ENCODE measurements at regions not wholly inside any gene's neighbourhood (a gene's known extent, or its start where the extent isn't known, plus 50 kb on each side); places are given as distances from the start of the nearest gene placed in this dataset.
"Not testable (repeated sequence)": the region's sequence is repeated elsewhere in the genome, so short reads cannot be mapped to it uniquely, and the experiment has no call there.

DNA sequence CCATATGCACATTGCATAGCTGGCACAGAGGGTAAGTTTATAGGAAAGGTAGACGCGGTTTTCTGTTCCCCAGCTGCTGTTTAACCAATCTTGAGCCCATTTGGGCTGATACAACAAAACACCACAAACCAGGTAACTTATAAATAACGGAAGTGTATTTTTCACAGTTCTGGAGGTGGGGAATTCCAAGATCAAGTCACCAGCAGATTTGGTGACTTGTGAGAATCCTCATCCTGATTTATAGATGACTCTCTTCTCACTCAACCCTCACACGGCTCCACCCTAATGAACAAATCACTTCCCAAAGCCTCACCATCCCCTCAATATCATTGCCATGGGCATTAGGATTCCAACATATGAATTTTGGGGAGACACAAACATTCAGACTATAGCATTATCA lies 694.4 kb upstream of the NR2F2 start:
- DNase-seq, result no peak

DNA sequence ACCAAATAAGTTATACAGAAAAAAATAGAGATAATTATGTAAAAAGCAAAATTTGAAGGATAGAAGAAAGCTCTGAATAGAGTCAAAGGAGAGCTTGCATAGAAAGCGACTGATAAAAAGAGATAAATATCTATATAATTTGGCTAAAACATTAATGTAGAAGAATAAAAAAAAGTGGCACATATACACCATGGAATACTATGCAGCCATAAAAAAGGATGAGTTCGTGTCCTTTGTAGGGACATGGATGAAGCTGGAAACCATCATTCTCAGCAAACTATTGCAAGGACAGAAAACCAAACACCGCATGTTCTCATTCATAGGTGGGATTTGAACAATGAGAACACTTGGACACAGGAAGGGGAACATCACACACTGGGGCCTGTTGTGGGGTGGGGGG lies 693.3 kb upstream of the NR2F2 start:
- not testable (repeated sequence) for DNase-seq

DNA sequence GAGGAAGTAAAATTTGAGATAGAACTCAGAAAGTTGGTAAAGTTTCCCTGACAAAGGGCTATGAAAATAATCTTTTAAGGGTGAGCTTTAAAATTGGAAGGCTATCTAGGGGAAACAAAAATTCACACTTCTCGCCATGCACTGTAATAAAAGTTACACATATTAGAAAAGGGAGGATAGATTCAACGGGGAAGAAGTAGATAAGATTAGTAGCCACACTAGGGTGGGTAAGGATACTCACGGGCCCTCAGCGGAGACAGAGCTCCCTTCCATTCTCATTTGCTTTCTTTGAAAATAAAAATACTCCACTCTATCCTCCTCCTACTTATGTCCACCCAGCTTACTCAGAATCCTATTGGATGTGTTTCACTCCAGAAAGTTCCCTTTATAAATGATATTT lies 691.3 kb upstream of the NR2F2 start:
- DNase-seq, result no peak

- no peak for DNase-seq
Measured at GRCh38 chr15:95644100-95644875, 686.2 kb upstream of the NR2F2 start.

- no peak for DNase-seq
Measured at GRCh38 chr15:95645791-95646338, 684.6 kb upstream of the NR2F2 start.

DNA sequence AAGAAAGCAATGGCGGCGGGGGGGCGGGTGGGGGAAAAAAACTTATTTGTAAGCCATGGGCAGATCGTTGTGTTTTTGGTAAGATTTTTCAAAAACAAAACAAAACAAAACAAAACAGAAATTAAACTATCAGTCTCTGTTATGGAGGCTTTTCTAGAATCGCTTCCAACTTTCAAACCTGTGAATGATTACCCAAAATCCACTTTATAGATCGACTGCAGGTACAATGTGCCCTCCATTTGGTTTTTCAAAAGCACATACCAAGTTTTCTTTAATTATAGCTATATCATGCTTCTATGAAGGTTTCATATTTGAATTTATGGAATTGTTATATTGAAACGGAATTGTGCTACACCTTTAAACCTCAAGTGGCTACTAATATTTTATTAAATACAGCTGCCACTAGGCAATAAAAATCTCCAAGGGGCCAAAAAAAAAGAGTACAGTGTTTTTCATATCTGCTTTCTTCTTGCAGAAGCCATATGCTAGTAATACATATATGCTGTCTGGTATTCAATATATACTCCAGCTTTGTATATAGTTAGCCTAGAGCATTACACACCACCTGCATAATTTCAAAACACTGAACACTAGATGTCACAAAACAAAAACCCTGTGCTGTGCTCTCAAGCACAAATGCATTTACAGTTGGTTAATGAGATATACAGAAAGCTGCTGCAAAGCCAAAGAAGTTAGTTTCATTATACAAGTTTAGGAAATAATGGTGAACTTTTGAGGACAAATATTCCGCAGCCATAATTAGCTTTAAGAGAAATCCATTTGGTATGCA lies 683.8 kb upstream of the NR2F2 start:
- no peak for DNase-seq

DNA sequence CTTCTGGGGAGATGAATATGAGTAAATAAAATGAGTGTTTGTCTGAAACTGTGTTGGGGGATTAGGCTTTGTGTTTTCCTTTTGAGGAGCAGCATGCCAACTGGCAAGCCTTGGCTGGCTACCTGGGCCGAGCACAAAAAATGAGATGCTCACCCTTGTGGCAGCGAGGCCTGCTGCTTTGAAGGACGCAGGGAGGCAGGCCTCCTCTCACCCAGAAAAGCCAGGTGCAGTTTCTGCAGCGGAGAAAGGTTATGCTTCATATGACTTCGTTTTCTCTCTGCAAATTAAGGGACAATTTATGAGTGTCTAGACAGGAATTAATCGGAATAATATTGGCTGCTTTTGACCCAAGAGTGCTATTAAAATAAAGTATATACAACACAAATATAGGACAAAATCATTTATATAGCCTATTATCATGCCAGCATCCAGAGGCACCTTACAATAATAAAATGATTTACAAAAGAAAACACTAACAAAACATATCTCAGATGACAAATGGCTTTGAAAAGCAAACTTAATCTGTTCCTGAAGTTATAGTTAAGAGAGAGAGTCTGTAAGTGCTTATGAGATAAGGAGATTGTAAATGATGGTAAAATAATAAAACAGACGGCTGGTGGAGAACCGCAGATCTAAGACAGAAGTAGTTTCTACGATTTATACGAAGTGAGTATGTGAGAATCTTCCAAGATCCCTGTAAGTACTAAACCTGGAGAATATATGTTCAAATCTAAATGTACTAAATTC lies 682.8 kb upstream of the NR2F2 start:
- no peak for DNase-seq

- no peak for DNase-seq
Measured at GRCh38 chr15:95653361-95653805, 677.1 kb upstream of the NR2F2 start.

- DNase-seq, result no peak
Measured at GRCh38 chr15:95655089-95655607, 675.4 kb upstream of the NR2F2 start.

DNA sequence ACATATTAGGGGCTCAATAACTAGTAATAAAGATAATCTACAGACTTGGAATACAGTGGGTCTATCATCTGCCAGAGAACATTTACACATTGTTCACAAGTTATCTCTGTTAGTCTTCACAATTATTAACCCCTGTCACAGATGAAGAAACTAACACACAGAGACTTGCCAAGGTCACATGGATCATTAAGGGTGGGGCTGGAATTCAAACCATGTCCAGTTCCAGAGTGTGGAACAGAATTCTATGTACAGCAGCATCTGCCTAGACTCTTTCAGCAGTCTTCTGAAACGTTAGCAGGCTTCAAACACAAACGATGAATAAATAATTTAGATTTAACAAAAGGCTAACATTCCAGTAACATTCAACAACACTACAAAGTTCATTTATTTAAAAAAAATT lies 673.9 kb upstream of the NR2F2 start:
- DNase-seq, result no peak

DNA sequence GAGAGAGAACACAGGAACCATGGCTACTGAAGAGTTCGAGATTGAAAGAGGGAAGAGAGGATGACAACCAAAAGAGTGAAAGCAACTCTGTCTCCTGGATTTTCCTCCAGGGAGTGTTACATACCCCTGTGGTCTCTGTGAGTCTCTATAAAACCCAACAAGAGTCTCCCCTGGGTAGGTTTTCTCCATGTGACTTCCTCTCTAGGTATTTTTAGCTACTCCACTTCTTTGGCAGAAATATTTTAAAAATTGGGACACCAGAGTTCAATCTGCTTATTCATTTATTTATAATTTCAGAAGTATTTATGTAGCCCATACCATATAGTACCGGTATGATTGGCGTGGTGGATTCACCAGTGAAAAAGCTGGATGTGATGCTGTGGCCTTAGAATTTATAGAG lies 671.7 kb upstream of the NR2F2 start:
- DNase-seq, result no peak

DNA sequence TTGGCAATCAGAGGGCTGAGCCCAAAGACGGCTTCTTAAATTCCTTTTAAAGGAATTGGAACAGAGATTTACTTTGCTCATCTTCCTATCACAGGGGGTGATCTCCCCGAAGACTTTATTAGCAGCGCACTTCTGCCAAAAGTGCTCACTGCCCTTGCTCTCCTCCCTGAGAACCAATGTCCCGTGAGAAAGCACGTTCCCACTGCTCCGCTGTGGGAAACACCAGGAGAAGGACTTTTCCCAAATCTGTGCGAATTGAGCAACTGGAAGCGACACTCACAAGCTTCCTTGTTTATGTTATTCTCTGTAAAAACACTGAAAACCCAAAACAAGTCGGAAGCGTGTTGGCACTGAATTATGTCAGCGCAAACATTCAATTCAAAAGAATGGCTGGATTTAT lies 670.8 kb upstream of the NR2F2 start:
- DNase-seq, result no peak

DNA sequence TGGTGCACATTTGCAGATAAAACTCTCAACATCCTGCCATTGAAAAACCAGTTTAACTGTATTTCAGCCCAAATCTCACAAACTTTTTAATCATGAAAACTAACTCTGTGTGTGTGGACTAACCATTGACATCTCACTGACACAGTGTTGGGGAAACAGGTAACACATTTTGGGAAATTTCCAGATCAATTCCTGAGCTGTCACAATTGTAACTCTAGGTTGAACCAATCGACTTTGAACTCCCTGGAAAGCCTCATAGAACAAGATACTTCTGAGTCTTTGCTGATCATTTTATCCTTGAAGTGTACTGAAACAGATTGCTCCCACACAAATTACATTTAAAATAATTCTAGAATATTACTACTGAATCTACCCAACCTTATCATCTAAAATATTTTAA lies 667.9 kb upstream of the NR2F2 start:
- no peak for DNase-seq

DNA sequence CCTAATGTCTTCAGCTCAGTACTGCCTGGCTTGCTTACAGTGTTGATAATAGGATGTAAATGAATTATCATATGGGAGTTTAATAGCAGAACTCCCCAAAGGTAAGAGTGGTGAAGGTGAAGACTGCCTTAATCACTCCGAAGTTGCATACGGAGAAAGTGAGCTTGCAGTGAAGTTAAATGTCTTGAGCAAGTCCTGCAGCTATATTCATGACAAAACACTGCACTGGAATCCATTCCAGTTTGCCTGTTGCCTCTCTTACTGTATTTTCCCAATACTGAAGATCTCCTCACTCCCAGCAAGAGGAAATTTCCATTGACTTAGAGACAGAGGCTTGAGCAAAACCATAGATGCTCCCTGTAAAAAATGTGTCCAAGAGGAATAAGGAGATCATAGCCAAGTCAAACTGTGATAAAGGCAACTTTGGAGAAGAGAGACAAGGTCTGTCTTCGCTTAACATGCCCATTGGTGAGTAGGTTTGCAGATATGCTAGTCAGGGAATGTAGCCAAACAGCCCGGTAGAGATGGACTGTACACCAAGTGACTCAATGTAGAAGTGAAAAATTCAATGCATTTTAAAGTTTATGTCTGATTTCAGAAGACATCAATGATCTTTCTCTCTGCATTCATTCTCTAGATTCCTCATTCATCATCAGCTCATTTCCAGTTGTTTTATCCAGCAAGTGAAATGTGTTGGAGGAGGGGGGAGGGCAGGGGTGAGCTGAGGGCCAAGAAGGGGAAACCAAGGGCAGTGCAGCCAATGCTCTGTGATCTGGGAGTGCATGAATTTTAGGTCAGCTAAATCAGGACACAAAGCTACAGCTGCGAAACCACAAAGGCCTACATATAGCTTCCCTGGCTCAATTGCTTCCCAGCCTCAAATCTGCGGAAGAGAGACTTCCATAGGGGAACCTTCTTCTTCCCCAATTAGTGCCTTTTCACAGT lies 667.1 kb upstream of the NR2F2 start:
- no peak for DNase-seq

DNA sequence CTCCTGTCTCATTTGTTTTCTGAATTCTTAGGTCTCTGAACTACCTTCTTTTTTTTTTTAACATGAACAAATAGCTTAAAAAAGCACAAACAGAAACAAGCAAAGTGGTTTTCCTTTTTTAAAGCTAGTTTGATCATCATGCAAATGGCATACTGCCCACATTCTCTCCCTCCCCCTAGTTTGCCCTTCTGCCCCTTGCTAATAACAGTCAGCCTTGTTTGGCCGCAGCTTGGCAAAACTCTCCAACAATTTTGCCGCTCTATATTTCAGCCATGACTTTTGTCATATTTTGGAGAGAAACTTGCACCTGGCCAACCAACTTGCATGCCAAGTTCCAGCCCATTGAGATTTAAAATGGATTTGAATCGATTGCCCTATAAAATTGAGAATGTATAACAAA lies 666.0 kb upstream of the NR2F2 start:
- DNase-seq, result no peak

DNA sequence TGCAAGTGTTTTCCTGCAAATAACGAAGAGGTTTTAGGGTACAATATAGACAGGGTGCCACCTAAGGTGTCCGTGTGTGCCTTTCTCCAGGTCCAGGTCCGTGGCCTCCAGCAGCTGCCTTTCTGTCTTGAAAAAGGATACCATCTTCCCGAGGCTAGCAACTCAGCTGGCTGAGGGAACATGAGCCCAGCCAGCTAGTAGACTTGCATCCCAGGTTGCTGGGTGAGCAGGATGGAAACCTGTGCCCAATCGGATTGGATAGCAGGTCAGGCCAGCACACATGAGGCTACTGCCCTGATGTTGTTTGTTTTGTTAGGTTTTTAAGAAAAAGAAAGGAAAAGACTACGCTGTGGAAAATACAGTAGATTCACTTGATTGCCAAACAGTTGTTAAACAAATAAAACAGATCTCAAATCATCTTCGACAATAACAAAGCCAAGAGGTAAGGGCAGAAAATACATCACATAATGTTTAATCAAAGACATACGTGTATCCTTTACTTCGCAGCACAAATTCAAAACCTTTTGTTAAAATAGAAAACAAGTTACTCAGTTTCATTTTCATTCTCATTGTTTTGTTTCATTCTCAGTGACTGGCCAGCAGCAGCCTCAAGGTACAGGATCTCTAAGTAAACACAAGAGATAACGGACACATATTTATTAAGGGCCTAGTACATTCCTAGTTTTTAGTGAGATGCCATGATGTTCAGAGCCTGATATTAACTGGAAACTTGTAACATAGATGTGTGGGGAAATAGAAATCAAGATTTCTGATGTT lies 661.2 kb upstream of the NR2F2 start:
- DNase-seq, result no peak

DNA sequence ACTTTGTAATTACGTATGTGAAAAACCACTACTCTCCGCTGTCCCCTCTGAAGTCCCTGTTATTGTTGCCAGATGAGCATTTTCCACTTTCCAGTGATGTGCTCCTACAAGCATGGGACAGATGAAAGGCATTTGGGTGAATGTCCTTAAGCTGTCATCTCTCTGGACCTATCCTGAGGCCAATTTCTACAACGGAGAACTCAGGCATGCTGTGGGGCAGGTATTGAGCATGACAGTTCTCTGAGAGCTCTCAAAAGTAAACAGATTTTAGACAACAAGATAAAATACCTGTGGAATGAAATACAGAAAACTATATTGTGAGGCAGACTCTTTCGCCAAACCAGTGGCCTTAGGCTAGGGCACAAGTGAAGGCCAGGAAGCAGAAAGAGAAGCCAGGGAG lies 656.5 kb upstream of the NR2F2 start:
- DNase-seq, result no peak

GRCh38 chr15:95676500-95676899 lies 654.0 kb upstream of the NR2F2 start:
- DNase-seq, result no peak

DNA sequence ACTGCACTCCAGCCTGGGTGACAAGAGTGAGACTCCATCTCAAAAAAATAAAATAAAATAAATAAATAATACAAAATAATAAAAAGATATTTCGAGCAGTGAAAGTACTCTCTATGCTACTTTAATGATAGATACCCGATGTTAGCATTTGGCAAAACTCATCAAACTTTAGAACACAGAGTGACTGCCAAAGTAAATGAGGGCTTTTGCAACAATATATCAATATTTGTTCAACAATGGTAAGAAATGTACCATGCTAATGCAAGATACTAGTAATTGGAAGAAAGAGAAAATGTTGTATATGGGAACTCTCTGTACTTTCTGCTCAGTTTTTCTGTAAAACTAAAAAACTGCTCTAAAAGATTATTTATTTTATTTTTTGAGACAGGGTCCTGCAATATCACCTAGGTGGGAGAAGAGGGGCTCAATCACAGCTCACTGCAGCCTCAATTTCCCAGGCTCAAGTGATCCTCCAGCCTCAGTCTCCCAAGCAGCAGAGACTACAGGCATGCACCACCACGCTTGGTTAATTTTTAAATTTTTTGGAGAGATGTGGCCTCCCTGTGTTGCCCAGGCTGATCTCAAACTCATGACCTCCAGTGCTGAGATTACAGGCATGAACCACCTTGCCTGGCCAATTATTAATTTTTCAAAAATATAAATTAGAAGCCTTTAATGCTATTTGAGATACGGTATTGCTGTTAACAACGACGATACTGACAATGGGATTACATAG lies 650.5 kb upstream of the NR2F2 start:
- DNase-seq, result no peak

GRCh38 chr15:95680728-95681127 lies 649.8 kb upstream of the NR2F2 start:
- no peak for DNase-seq
